ENCODE measurements at regions not wholly inside any gene's neighbourhood (a gene's known extent, or its start where the extent isn't known, plus 50 kb on each side); places are given as distances from the start of the nearest gene placed in this dataset.
"Not testable (repeated sequence)": the region's sequence is repeated elsewhere in the genome, so short reads cannot be mapped to it uniquely, and the experiment has no call there.

DNA sequence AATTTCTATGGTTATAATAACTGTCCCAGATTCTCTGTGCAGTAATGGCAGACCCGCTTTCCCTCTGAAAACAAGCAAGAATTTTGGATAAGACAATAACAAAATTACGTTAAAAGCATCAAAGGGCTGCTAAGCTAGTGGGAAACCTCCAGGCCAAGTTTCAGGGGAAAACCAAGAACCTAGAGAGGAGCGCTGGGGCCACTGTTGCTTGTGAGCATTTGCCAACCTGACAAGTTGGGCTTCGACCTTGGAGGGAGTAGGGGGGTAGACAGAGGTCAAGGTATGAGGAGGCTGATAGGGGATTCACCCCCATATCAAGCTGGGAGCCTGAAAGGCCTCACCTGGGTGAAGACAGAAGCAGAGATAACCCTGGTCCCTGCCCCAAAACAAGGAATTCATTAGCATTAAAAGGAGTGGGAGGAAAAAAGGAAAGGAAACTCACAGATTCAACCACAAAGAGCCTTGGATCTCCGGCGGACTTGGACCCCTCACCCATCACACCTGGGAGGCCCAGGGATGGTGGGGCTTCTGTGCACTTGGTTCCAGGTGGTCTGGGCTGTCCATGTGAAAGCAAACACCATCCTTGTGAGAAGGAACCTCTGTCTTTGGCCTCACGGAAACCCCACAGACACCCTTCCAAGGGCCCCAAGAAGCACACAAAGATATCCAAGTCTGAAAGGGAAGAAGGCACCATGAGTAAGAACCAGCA is 259.9 kb downstream of the GOLGA6L6 start:
- TF ChIP-seq, protein P1, sequence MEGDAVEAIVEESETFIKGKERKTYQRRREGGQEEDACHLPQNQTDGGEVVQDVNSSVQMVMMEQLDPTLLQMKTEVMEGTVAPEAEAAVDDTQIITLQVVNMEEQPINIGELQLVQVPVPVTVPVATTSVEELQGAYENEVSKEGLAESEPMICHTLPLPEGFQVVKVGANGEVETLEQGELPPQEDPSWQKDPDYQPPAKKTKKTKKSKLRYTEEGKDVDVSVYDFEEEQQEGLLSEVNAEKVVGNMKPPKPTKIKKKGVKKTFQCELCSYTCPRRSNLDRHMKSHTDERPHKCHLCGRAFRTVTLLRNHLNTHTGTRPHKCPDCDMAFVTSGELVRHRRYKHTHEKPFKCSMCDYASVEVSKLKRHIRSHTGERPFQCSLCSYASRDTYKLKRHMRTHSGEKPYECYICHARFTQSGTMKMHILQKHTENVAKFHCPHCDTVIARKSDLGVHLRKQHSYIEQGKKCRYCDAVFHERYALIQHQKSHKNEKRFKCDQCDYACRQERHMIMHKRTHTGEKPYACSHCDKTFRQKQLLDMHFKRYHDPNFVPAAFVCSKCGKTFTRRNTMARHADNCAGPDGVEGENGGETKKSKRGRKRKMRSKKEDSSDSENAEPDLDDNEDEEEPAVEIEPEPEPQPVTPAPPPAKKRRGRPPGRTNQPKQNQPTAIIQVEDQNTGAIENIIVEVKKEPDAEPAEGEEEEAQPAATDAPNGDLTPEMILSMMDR (IDR thresholded peaks at IDR 0.05) = not testable (repeated sequence)
- TF ChIP-seq EZH2 (IDR thresholded peaks at IDR 0.05; ENCODE audit: borderline replicate concordance, insufficient read depth, low read depth, low read length, poor library complexity, severe bottlenecking) = not testable (repeated sequence)
